Body of pancreas (tissue), 4 donors: ENCODE measurements at regions not wholly inside any gene's neighbourhood (a gene's known extent, or its start where the extent isn't known, plus 50 kb on each side); places are given as distances from the start of the nearest gene placed in this dataset.

Experiments used
- POLR2A ChIP-seq, 3 donors: fragments of 450-650 bp; IDR thresholded peaks; one replicate each; pipeline ENCODE4 v1.6.1; 2016; ENCODE audit warnings: antibody characterized with exemption in 3 of 3, mild to moderate bottlenecking in 2 of 3
- TF ChIP-seq, protein P1 (sequence below), 7 experiments: fragments of 450-650 bp in 4 of 7; fragments of 200-600 bp in 3 of 7; sonication (generic) in 3 of 7; IDR thresholded peaks; one replicate each; pipeline ENCODE4 v1.5.1; 2016 to 2019; ENCODE audit warnings: antibody characterized with exemption in 7 of 7

DNA sequence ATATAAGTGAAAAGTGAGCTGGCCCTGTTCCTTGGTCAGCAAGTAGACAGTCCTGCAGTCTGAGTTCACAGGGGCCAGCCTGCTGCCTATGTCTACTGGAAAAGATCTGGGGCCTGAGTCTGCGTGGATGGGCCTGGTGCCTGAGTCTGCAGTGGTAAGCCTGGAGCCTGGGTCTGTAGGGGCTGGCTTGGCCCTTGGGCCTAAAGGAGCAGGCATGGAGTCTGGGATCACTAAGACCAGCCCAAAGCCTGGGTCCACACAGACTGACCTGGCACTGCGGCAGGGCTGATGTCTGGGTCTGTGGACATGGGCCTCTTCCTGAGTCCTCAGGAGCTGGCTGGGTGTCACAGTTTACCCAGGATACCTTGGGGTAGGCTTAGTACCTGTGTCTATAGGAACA, 95.4 kb downstream of the KLHL28 start:
- TF ChIP-seq, protein P1, sequence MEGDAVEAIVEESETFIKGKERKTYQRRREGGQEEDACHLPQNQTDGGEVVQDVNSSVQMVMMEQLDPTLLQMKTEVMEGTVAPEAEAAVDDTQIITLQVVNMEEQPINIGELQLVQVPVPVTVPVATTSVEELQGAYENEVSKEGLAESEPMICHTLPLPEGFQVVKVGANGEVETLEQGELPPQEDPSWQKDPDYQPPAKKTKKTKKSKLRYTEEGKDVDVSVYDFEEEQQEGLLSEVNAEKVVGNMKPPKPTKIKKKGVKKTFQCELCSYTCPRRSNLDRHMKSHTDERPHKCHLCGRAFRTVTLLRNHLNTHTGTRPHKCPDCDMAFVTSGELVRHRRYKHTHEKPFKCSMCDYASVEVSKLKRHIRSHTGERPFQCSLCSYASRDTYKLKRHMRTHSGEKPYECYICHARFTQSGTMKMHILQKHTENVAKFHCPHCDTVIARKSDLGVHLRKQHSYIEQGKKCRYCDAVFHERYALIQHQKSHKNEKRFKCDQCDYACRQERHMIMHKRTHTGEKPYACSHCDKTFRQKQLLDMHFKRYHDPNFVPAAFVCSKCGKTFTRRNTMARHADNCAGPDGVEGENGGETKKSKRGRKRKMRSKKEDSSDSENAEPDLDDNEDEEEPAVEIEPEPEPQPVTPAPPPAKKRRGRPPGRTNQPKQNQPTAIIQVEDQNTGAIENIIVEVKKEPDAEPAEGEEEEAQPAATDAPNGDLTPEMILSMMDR (IDR thresholded peaks at IDR 0.05), result no peak
- no peak for TF ChIP-seq POLR2A (IDR thresholded peaks at IDR 0.05)
